A549 (cell line): ENCODE measurements at regions not wholly inside any gene's neighbourhood (a gene's known extent, or its start where the extent isn't known, plus 50 kb on each side); places are given as distances from the start of the nearest gene placed in this dataset.

ENCODE experiments used
- CEBPB ChIP-seq, 2 experiments: fragments of >200 bp in 1 of 2; sonication (Bioruptor Twin) in 1 of 2; formaldehyde crosslinking in 1 of 2; IDR thresholded peaks; 2 replicates each; pipeline ENCODE4 v1.6.1; 2012 to 2016
- CTCF ChIP-seq: fragments of >200 bp; sonication (Bioruptor Twin); formaldehyde crosslinking; IDR thresholded peaks from 3 replicates; pipeline ENCODE4 v1.5.1; 2016
- ESRRA ChIP-seq: fragments of 150-350 bp; IDR thresholded peaks from 2 replicates; pipeline ENCODE4 v1.6.1; 2014; ENCODE audit warnings: mild to moderate bottlenecking, low read length, borderline replicate concordance
- HMGXB4 ChIP-seq: fragments of 250-450 bp; sonication (Bioruptor Pico); IDR thresholded peaks from 2 replicates; pipeline ENCODE4 v1.5.0; 2021; ENCODE audit warnings: mild to moderate bottlenecking, moderate library complexity, borderline replicate concordance
- MAFK ChIP-seq: fragments of 450-650 bp; IDR thresholded peaks from 2 replicates; pipeline ENCODE4 v1.6.1; 2014; ENCODE audit not compliant: partially characterized antibody
- MAX ChIP-seq: IDR thresholded peaks from 2 replicates; pipeline ENCODE4 v1.6.1; 2012
- NR3C1 ChIP-seq: fragments of >200 bp; sonication (Bioruptor Twin); formaldehyde crosslinking; IDR thresholded peaks from 3 replicates; pipeline ENCODE4 v1.6.1; 2017
- POLR2A ChIP-seq: IDR thresholded peaks from 2 replicates; pipeline ENCODE4 v1.6.1; 2012; ENCODE audit warnings: mild to moderate bottlenecking, low read length
- RNF2 ChIP-seq: fragments of 200-600 bp; sonication (generic); IDR thresholded peaks from 2 replicates; pipeline ENCODE4 v1.6.1; 2016; ENCODE audit warnings: low read depth, mild to moderate bottlenecking, antibody characterized with exemption, moderate library complexity, borderline replicate concordance
- SMC3 ChIP-seq: fragments of >200 bp; sonication (Bioruptor Twin); formaldehyde crosslinking; IDR thresholded peaks from 3 replicates; pipeline ENCODE4 v1.6.1; 2018; ENCODE audit warnings: inconsistent platforms
- ZSCAN20 ChIP-seq: fragments of 250-450 bp; sonication (Bioruptor Pico); IDR thresholded peaks from 2 replicates; pipeline ENCODE4 v1.8.0; 2022; ENCODE audit warnings: mild to moderate bottlenecking, moderate library complexity
- TF ChIP-seq, protein P1 (sequence below): fragments of 200-600 bp; sonication (generic); IDR thresholded peaks from 2 replicates; pipeline ENCODE4 v1.6.1; 2016; ENCODE audit warnings: antibody characterized with exemption, mild to moderate bottlenecking, moderate library complexity

DNA sequence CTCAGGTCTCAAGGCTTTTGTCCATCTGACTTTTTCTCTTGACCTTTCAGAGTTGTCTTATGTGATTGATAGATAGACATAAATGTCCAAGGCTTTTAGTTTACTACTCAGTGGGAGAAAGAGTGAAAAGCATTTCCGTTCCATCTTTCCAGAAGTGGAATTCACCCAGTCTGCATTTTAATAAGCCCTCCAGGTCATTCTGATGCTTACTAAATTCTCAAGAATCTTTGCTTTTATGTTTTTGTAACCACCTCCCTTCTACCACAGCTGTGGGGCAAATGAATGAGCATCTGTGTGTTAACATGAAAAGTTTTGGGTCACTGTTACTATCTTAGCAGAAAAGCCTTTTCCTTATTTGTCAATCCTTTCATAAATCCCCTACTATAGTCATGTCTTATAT, 251.4 kb downstream of the LRIG3 start:
- TF ChIP-seq, protein P1, sequence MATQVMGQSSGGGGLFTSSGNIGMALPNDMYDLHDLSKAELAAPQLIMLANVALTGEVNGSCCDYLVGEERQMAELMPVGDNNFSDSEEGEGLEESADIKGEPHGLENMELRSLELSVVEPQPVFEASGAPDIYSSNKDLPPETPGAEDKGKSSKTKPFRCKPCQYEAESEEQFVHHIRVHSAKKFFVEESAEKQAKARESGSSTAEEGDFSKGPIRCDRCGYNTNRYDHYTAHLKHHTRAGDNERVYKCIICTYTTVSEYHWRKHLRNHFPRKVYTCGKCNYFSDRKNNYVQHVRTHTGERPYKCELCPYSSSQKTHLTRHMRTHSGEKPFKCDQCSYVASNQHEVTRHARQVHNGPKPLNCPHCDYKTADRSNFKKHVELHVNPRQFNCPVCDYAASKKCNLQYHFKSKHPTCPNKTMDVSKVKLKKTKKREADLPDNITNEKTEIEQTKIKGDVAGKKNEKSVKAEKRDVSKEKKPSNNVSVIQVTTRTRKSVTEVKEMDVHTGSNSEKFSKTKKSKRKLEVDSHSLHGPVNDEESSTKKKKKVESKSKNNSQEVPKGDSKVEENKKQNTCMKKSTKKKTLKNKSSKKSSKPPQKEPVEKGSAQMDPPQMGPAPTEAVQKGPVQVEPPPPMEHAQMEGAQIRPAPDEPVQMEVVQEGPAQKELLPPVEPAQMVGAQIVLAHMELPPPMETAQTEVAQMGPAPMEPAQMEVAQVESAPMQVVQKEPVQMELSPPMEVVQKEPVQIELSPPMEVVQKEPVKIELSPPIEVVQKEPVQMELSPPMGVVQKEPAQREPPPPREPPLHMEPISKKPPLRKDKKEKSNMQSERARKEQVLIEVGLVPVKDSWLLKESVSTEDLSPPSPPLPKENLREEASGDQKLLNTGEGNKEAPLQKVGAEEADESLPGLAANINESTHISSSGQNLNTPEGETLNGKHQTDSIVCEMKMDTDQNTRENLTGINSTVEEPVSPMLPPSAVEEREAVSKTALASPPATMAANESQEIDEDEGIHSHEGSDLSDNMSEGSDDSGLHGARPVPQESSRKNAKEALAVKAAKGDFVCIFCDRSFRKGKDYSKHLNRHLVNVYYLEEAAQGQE, result no peak
- TF ChIP-seq CTCF, result no peak
- TF ChIP-seq ZSCAN20, result no peak
- no peak for TF ChIP-seq NR3C1
- no peak for TF ChIP-seq ESRRA
- no peak for TF ChIP-seq CEBPB (IDR thresholded peaks at IDR 0.05)
- no peak for TF ChIP-seq POLR2A
- no peak for TF ChIP-seq MAFK
- TF ChIP-seq HMGXB4 (CRISPR knock-in tag), result no peak
- TF ChIP-seq RNF2, result no peak
- no peak for TF ChIP-seq MAX
- no peak for TF ChIP-seq SMC3
